Panc1 (cell line): ENCODE measurements at regions not wholly inside any gene's neighbourhood (a gene's known extent, or its start where the extent isn't known, plus 50 kb on each side); places are given as distances from the start of the nearest gene placed in this dataset.

ENCODE experiments used
- ATAC-seq: fragments of 200-7000 bp; cut with Tn5 transposase; 2 replicates; pipeline ENCODE4 v1.9.1; 2020; ENCODE audit warnings: mild to moderate bottlenecking, moderate library complexity
- BruUV-seq: library from RNA; stranded (reverse); fragments of 400-500 nt; replicated peaks from 2 replicates; lab custom pipeline; 2021; lab: Mats Ljungman, UMichigan
- CTCF ChIA-PET: fragments of 300-600 bp; sonication (Branson Sonifier 250); formaldehyde crosslinking; loops from one replicate; lab custom pipeline; 2022; ENCODE audit warnings: antibody characterized with exemption; lab: Charles Lee
- POLR2A ChIA-PET: fragments of 300-600 bp; sonication (Branson Sonifier 250); formaldehyde crosslinking; loops from one replicate; lab custom pipeline; 2022; ENCODE audit warnings: antibody characterized with exemption; lab: Charles Lee
- DNase-seq: peaks from one replicate; pipeline ENCODE4 v3.0.0-alpha.2; 2010; ENCODE audit warnings: low read depth, low spot score
- H3K27ac ChIP-seq: 2 replicates; pipeline ENCODE4 v1.5.1; 2011; ENCODE audit warnings: mild to moderate bottlenecking, low read length, inconsistent platforms
- H3K27me3 ChIP-seq: fragments of 200-500 bp; sonication (Bioruptor generic); 2 replicates; pipeline ENCODE4 v1.6.0; 2014; ENCODE audit warnings: low read length, inconsistent platforms; ENCODE audit not compliant: control insufficient read depth, insufficient read depth
- H3K36me3 ChIP-seq: fragments of 200-500 bp; sonication (Bioruptor generic); 2 replicates; pipeline ENCODE4 v1.5.1; 2014; ENCODE audit warnings: inconsistent platforms, mild to moderate bottlenecking, low read length, moderate library complexity; ENCODE audit not compliant: control insufficient read depth, insufficient read depth
- H3K4me1 ChIP-seq: 2 replicates; pipeline ENCODE4 v1.5.1; 2011; ENCODE audit warnings: inconsistent platforms, mild to moderate bottlenecking, low read length, moderate library complexity; ENCODE audit not compliant: control insufficient read depth, insufficient read depth
- H3K4me3 ChIP-seq, 2 experiments: 2 replicates each; pipeline ENCODE4 v1.5.1; 2011 to 2012; ENCODE audit warnings: low read depth in 2 of 2, low read length in 2 of 2, mild to moderate bottlenecking in 2 of 2, inconsistent platforms in 1 of 2, moderate library complexity in 1 of 2
- H3K9me3 ChIP-seq: fragments of 200-500 bp; sonication (Bioruptor generic); 2 replicates; pipeline ENCODE4 v1.5.1; 2014; ENCODE audit warnings: low read depth, mild to moderate bottlenecking, inconsistent platforms, low read length, moderate library complexity; ENCODE audit not compliant: control insufficient read depth, insufficient read depth
- CTCF ChIP-seq: fragments of 450-650 bp; IDR thresholded peaks from 2 replicates; pipeline ENCODE4 v1.5.1; 2017; ENCODE audit warnings: mild to moderate bottlenecking
- POLR2AphosphoS5 ChIP-seq: IDR thresholded peaks from 2 replicates; pipeline ENCODE4 v1.6.1; 2012; ENCODE audit warnings: mild to moderate bottlenecking, low read depth, low read length, moderate library complexity
- SIN3A ChIP-seq: IDR thresholded peaks from 2 replicates; pipeline ENCODE4 v1.6.1; 2012; ENCODE audit warnings: low read depth, mild to moderate bottlenecking, low read length, moderate library complexity, borderline replicate concordance; ENCODE audit not compliant: insufficient read depth
- TCF7L2 ChIP-seq: IDR thresholded peaks from 2 replicates; pipeline ENCODE4 v1.6.1; 2011; ENCODE audit warnings: mild to moderate bottlenecking, low read depth, low read length, inconsistent platforms
- in situ Hi-C: cut with HindIII; loops from 2 replicates; pipeline ENCODE4 v1.10.0; 2016; ENCODE audit warnings: low sequenced_read_pairs, low pct_unique_long_range_greater_than_20kb
- intact Hi-C: fragments of 100-400 bp; cut with micrococcal nuclease; formaldehyde crosslinking; loops from one replicate; pipeline ENCODE4 v1.10.0; 2022; ENCODE audit not compliant: unreplicated experiment
- TF ChIP-seq, protein P1 (sequence below), 2 experiments: IDR thresholded peaks; 2 replicates each; pipeline ENCODE4 v1.6.1; 2011 to 2012; ENCODE audit warnings: low read depth in 2 of 2, control low read depth in 1 of 2, low read length in 1 of 2, mild to moderate bottlenecking in 1 of 2, moderate library complexity in 1 of 2; ENCODE audit not compliant: insufficient read depth in 1 of 2

DNA sequence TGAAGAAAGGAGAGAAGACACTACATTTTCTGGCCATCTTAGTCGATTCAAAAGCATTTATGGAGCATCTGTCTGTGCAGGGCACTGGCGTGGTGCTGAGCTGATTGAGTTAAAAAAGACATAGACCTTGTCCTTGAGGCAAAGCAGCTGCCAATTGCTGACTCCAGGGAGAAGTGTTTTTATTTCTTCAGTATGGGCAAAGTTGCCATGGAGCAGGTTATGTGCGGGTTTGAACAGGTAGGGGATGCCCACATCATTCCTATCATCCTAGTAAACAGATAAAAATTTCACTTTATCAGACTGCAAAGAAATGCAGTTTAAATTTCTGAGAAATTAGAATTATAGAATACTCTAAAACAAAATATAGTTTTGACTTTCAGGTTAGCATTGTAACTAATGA is 125.8 kb downstream of the NUP35 start:
- in situ Hi-C loops (no loop called here), intact Hi-C loops (no loop called here)
- Histone ChIP-seq H3K4me1 (no peaks in the 10 kb centered on the region), H3K36me3 (no peaks in the 10 kb centered on the region), H3K27ac (no peak overlapping the region), H3K4me3 (no peak overlapping the region), H3K27me3 (no peaks in the 10 kb centered on the region), H3K9me3 (no peaks in the 10 kb centered on the region)
- ATAC-seq, result no peak
- ChIA-PET POLR2A (no interaction called here), CTCF (no interaction called here)
- TF ChIP-seq CTCF, result no peak
- no peak for TF ChIP-seq TCF7L2
- TF ChIP-seq POLR2AphosphoS5, result no peak
- TF ChIP-seq, protein P1, sequence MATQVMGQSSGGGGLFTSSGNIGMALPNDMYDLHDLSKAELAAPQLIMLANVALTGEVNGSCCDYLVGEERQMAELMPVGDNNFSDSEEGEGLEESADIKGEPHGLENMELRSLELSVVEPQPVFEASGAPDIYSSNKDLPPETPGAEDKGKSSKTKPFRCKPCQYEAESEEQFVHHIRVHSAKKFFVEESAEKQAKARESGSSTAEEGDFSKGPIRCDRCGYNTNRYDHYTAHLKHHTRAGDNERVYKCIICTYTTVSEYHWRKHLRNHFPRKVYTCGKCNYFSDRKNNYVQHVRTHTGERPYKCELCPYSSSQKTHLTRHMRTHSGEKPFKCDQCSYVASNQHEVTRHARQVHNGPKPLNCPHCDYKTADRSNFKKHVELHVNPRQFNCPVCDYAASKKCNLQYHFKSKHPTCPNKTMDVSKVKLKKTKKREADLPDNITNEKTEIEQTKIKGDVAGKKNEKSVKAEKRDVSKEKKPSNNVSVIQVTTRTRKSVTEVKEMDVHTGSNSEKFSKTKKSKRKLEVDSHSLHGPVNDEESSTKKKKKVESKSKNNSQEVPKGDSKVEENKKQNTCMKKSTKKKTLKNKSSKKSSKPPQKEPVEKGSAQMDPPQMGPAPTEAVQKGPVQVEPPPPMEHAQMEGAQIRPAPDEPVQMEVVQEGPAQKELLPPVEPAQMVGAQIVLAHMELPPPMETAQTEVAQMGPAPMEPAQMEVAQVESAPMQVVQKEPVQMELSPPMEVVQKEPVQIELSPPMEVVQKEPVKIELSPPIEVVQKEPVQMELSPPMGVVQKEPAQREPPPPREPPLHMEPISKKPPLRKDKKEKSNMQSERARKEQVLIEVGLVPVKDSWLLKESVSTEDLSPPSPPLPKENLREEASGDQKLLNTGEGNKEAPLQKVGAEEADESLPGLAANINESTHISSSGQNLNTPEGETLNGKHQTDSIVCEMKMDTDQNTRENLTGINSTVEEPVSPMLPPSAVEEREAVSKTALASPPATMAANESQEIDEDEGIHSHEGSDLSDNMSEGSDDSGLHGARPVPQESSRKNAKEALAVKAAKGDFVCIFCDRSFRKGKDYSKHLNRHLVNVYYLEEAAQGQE (IDR thresholded peaks at IDR 0.05; ENCODE audit: insufficient read depth in 1 of 2, low read depth in 2 of 2, low read length in 1 of 2), result no peak
- no peak for DNase-seq
- BruUV-seq, result no TSS peak

- Histone ChIP-seq H3K27ac (no peak overlapping the region), H3K4me3 (no peak overlapping the region), H3K4me1 (no peaks in the 10 kb centered on the region), H3K27me3 (no peaks in the 10 kb centered on the region), H3K36me3 (no peaks in the 10 kb centered on the region), H3K9me3 (no peaks in the 10 kb centered on the region)
- ATAC-seq (no peak), DNase-seq (no peak)
- TF ChIP-seq SIN3A, result no peak
- no peak for TF ChIP-seq TCF7L2
- no peak for TF ChIP-seq POLR2AphosphoS5
- TF ChIP-seq, protein P1 (IDR thresholded peaks at IDR 0.05; ENCODE audit: insufficient read depth in 1 of 2, low read depth in 2 of 2, low read length in 1 of 2), result no peak
- no peak for TF ChIP-seq CTCF
- in situ Hi-C loops, result no loop called here
- no TSS peak for BruUV-seq
- CTCF ChIA-PET, result no interaction called here
- intact Hi-C loops, result no loop called here
- POLR2A ChIA-PET, result no interaction called here
Measured at GRCh38 chr2:183250472-183250871, 126.2 kb downstream of the NUP35 start.
